ENCODE measurements at regions not wholly inside any gene's neighbourhood (a gene's known extent, or its start where the extent isn't known, plus 50 kb on each side); places are given as distances from the start of the nearest gene placed in this dataset.

DNA sequence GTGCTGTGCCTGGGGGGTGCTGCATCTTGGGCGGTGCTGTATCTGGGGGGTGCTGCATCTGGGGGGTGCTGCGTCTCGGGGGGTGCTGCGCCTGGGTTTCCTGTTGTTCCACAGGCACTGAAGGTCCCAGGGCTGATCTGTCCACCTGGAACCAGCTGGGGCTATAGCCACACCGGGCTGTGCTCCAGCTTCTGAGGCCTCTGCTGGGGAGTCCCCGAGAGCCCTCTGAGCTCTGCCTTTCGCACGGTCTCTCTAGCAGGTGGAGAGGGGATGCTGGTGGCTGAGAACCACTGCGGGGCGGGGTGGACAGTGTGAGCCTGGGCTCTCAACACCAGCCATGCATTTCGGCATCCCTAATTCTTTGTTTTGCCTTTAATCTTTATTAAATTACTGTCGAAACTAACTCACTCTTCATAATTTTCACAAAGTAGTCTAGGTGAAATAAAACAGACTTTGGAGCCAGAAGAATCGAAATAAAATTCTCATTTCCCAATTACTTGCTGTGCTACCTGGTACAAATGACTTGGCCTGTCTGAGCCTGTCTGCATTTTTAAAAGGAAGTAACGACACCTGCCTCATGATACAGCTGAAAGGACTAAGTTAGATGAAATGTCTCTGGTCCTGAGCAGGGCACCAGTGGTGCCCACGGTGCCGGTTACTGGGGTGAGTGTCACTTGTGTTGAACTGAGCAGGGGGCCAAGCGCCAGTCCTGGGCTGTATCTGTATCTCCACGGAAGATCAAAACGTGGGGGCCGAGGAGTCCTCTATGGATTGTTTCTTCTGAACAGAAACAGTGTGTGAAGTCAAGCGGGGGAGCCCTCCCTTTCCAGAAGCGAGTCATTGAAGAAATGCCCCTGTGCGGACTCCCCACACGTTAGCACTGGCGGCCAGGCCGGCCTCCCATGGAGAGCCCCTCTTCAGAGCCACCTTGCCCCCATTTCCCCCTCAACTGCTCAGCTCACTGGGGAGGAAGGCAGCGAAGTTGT lies 142.0 kb downstream of the ASB1 start:
- Mint-ChIP-seq H3K9me3 (no peaks in the 10 kb centered on the region), H3K4me1 (ENCODE audit: low read depth) (no peaks in the 10 kb centered on the region), H3K4me3 (no peak overlapping the region), H3K27me3 (no peaks in the 10 kb centered on the region), H3K36me3 (no peaks in the 10 kb centered on the region), H3K27ac (no peak overlapping the region)
- no peak for DNase-seq
- CTCF ChIA-PET, result no interaction called here
- POLR2A ChIA-PET, result no interaction called here
- intact Hi-C loops (cut with micrococcal nuclease), result no loop called here

GRCh38 chr2:238569507-238570195 lies 142.9 kb downstream of the ASB1 start:
- Mint-ChIP-seq H3K4me1 (ENCODE audit: low read depth) (no peaks in the 10 kb centered on the region), H3K36me3 (no peaks in the 10 kb centered on the region), H3K9me3 (no peaks in the 10 kb centered on the region), H3K4me3 (no peak overlapping the region), H3K27me3 (no peaks in the 10 kb centered on the region), H3K27ac (no peak overlapping the region)
- POLR2A ChIA-PET, result no interaction called here
- CTCF ChIA-PET, result no interaction called here
- no peak for DNase-seq
- intact Hi-C loops (cut with micrococcal nuclease), result no loop called here

DNA sequence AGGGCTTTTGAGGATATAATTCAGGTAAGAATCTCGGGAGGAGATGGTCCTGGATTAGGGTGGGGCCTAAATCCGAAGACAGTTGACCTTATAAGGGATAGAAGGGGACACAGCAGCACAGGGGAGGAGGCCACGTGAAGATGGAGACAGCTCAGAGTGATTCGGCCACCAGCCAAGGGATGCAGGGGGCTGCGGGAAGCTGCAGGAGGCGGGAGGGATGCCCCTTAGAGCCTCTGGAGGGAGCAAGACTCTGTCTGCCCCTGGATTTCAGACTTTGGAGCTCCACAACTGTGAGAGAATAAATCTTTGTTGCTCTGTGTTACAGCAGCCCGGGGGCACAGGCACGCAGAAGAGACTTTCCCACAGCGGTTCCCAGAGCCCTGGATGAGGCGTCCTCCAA lies 143.7 kb downstream of the ASB1 start:
- CTCF ChIA-PET, result no interaction called here
- intact Hi-C loops (cut with micrococcal nuclease), result no loop called here
- POLR2A ChIA-PET, result no interaction called here
- no peak for DNase-seq
- H3K4me1 Mint-ChIP-seq (ENCODE audit: low read depth), result no peaks in the 10 kb centered on the region
- no peak overlapping the region for H3K27ac Mint-ChIP-seq
- no peak overlapping the region for H3K4me3 Mint-ChIP-seq
- no peaks in the 10 kb centered on the region for H3K27me3 Mint-ChIP-seq
- no peaks in the 10 kb centered on the region for H3K9me3 Mint-ChIP-seq
- no peaks in the 10 kb centered on the region for H3K36me3 Mint-ChIP-seq

DNA sequence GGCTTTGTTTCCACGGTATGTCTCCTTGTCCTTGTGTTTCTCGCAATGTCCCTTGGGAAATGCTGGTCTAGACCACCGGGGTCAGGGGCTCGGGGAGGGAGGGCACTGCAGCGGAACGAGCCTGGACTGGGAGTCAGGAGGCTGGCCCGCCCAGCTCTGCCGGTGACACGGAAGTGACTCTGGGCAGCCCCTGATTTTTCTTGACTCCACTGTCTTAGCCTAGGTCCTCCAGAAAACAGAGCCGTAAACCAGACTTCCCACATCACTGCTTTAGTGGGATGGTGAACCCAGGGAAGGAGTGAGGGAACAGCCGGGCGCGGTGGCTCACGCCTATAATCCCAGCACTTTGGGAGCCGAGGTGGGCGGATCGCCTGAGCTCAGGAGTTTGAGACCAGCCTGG lies 144.2 kb downstream of the ASB1 start:
- Mint-ChIP-seq H3K27ac (no peak overlapping the region), H3K9me3 (no peaks in the 10 kb centered on the region), H3K27me3 (peaks cover 4% of the 10 kb centered on the region), H3K4me1 (ENCODE audit: low read depth) (no peaks in the 10 kb centered on the region), H3K36me3 (no peaks in the 10 kb centered on the region), H3K4me3 (no peak overlapping the region)
- intact Hi-C loops (cut with micrococcal nuclease), result no loop called here
- DNase-seq, result no peak
- ChIA-PET CTCF (no interaction called here), POLR2A (no interaction called here)

- Mint-ChIP-seq H3K4me1 (ENCODE audit: low read depth) (no peaks in the 10 kb centered on the region), H3K27ac (no peak overlapping the region), H3K36me3 (no peaks in the 10 kb centered on the region), H3K27me3 (peaks cover 5% of the 10 kb centered on the region), H3K4me3 (no peak overlapping the region), H3K9me3 (no peaks in the 10 kb centered on the region)
- intact Hi-C loops (cut with micrococcal nuclease), result no loop called here
- DNase-seq, result no peak
- POLR2A ChIA-PET, result no interaction called here
- CTCF ChIA-PET, result interaction anchor here (1.2 kb wide), 1 partner anchor 11 kb away, joined by 3 read pairs; no protein-coding TSS in a partner anchor
These were observed 145.1 kb downstream of the ASB1 start for GRCh38 chr2:238571661-238572372.

DNA sequence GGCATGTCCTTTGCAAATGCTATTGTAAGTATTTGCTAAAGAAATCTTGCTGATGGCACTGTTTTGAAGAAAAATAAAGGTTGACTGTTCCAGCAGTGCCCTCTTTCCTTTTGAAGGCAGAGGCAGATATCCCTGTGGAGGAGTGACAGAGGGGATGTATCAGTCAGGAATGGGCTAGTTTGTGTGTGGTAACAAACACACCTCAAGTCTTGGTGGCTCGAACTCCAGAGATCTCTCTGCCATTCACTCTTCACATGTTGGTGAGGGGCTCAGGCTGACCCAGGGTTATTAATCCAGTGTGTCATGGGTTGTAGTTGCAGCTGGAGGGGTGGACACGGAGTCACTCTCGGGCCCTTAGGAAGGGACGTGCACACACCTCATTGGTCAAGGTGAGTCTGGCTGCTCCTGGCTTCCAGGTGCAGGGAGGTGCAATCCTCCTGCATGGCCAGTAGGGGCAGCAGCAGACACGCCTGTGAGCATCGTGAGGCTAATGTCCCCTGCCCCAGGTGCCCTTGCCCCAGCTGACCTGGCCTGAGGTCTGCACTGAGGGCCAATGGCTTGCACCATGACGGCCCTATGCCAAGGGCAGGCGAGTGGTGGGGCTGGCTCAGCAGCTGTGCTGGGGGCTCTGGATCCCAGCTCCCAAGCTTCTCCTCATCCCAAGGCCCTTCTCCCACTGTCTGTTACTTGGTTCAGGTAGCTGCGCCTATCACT lies 146.5 kb downstream of the ASB1 start:
- H3K4me3 Mint-ChIP-seq, result no peak overlapping the region
- ChIA-PET POLR2A (no interaction called here), CTCF (interaction anchor here (0.7 to 1.2 kb wide), 2 partner anchors 9 to 211 kb away, joined by 3 read pairs; no protein-coding TSS in a partner anchor)
- H3K9me3 Mint-ChIP-seq, result no peaks in the 10 kb centered on the region
- intact Hi-C loops (cut with micrococcal nuclease), result no loop called here
- no peaks in the 10 kb centered on the region for H3K36me3 Mint-ChIP-seq
- peaks cover 5% of the 10 kb centered on the region for H3K27me3 Mint-ChIP-seq
- no peaks in the 10 kb centered on the region for H3K4me1 Mint-ChIP-seq (ENCODE audit: low read depth)
- DNase-seq, result peak; percentile 36
- H3K27ac Mint-ChIP-seq, result no peak overlapping the region

DNA sequence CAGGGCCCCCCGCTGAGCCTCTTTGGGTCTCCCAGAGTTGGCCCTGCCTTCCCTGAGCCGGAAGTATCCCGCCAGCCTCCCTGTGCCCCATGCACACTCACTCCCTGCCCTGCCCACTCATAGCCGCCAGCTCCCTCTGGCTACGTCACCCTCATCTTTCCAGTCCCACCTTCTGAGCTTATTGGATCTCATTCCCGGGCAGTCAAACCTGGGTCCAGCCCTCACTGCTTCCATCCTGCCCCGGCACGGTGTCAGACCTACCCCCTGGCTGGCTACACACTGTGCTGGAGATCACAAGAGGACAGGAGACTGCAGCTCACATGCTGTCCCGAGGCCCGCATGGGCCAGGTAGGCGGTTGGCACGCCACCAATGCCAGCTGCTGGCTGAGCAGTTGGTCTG lies 147.2 kb downstream of the ASB1 start:
- ChIA-PET POLR2A (no interaction called here), CTCF (interaction anchor here (0.7 kb wide), 1 partner anchor 211 kb away, joined by 3 read pairs; no protein-coding TSS in a partner anchor)
- DNase-seq, result no peak
- Mint-ChIP-seq H3K27me3 (peaks cover 5% of the 10 kb centered on the region), H3K36me3 (no peaks in the 10 kb centered on the region), H3K4me3 (no peak overlapping the region), H3K4me1 (ENCODE audit: low read depth) (no peaks in the 10 kb centered on the region), H3K27ac (no peak overlapping the region), H3K9me3 (no peaks in the 10 kb centered on the region)
- intact Hi-C loops (cut with micrococcal nuclease), result no loop called here

GRCh38 chr2:238574490-238575271 lies 148.0 kb downstream of the ASB1 start:
- CTCF ChIA-PET, result interaction anchor here (0.6 kb wide), 1 partner anchor 60 kb away, joined by 4 read pairs; no protein-coding TSS in a partner anchor
- H3K36me3 Mint-ChIP-seq, result no peaks in the 10 kb centered on the region
- POLR2A ChIA-PET, result no interaction called here
- no peak overlapping the region for H3K4me3 Mint-ChIP-seq
- no peaks in the 10 kb centered on the region for H3K4me1 Mint-ChIP-seq (ENCODE audit: low read depth)
- peaks cover 9% of the 10 kb centered on the region for H3K27me3 Mint-ChIP-seq
- no peaks in the 10 kb centered on the region for H3K9me3 Mint-ChIP-seq
- intact Hi-C loops (cut with micrococcal nuclease), result no loop called here
- no peak for DNase-seq
- H3K27ac Mint-ChIP-seq, result no peak overlapping the region

GRCh38 chr2:238576674-238577073 lies 149.9 kb downstream of the ASB1 start:
- intact Hi-C loops (cut with micrococcal nuclease), result no loop called here
- Mint-ChIP-seq H3K9me3 (no peaks in the 10 kb centered on the region), H3K27me3 (peaks cover 12% of the 10 kb centered on the region), H3K36me3 (no peaks in the 10 kb centered on the region), H3K4me1 (ENCODE audit: low read depth) (no peaks in the 10 kb centered on the region), H3K4me3 (no peak overlapping the region), H3K27ac (no peak overlapping the region)
- DNase-seq, result no peak
- POLR2A ChIA-PET, result no interaction called here
- CTCF ChIA-PET, result interaction anchor here (0.6 kb wide), 1 partner anchor 20 kb away, joined by 3 read pairs; no protein-coding TSS in a partner anchor

- intact Hi-C loops (cut with micrococcal nuclease), result no loop called here
- ChIA-PET CTCF (no interaction called here), POLR2A (no interaction called here)
- Mint-ChIP-seq H3K4me1 (ENCODE audit: low read depth) (no peaks in the 10 kb centered on the region), H3K27me3 (peaks cover 12% of the 10 kb centered on the region), H3K36me3 (no peaks in the 10 kb centered on the region), H3K27ac (no peak overlapping the region), H3K4me3 (no peak overlapping the region), H3K9me3 (no peaks in the 10 kb centered on the region)
- DNase-seq, result no peak
These were observed 151.5 kb downstream of the ASB1 start for GRCh38 chr2:238578256-238578655.

DNA sequence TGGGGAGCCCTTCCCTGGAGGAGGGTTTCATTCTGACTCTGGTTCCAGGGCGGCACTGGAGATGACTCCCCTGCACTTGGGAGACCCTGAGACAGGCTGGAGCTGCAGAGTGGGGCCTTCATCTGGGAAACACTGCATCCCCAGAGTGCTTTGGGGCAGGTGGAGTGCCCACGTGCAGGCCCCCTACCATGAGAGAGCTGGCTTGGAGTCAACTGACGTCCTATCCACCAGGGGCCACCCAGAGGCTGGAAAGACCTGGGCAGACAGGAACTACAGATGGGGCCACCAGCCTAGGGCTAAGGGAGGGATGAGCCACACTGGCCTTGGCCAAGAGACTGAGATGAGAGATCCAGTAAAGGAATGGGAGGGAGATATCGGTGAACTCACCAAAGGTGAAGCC lies 153.8 kb downstream of the ASB1 start:
- peaks cover 5% of the 10 kb centered on the region for H3K9me3 Mint-ChIP-seq
- no peaks in the 10 kb centered on the region for H3K4me1 Mint-ChIP-seq (ENCODE audit: low read depth)
- CTCF ChIA-PET, result no interaction called here
- H3K27me3 Mint-ChIP-seq, result peaks cover 12% of the 10 kb centered on the region
- DNase-seq, result no peak
- intact Hi-C loops (cut with micrococcal nuclease), result no loop called here
- H3K27ac Mint-ChIP-seq, result no peak overlapping the region
- H3K4me3 Mint-ChIP-seq, result no peak overlapping the region
- no peaks in the 10 kb centered on the region for H3K36me3 Mint-ChIP-seq
- POLR2A ChIA-PET, result no interaction called here
